Bronchial epithelial cell (primary cell): ENCODE measurements at regions not wholly inside any gene's neighbourhood (a gene's known extent, or its start where the extent isn't known, plus 50 kb on each side); places are given as distances from the start of the nearest gene placed in this dataset.

Experiments
- DNase-seq: peaks from one replicate; pipeline ENCODE4 v3.0.0-alpha.2; 2010; ENCODE audit warnings: low read depth
- FAIRE-seq: peaks from 2 replicates; lab custom pipeline; 2011; peaks lifted over from hg19 to GRCh38; lab: Jason Lieb, UNC
- H3K27me3 ChIP-seq: 2 replicates; pipeline ENCODE4 v1.5.1; 2011; ENCODE audit warnings: low read length; ENCODE audit not compliant: control insufficient read depth, insufficient read depth
- H3K36me3 ChIP-seq: 2 replicates; pipeline ENCODE4 v1.5.1; 2011; ENCODE audit warnings: low read length; ENCODE audit not compliant: control insufficient read depth, insufficient read depth
- H3K4me3 ChIP-seq: 2 replicates; pipeline ENCODE4 v1.5.1; 2011; ENCODE audit warnings: mild to moderate bottlenecking, low read depth, low read length, control low read depth
- CTCF ChIP-seq: IDR thresholded peaks from 2 replicates; pipeline ENCODE4 v1.5.1; 2011; ENCODE audit warnings: mild to moderate bottlenecking, moderate library complexity, low read length, control low read depth, inconsistent platforms; ENCODE audit not compliant: insufficient read depth, severe bottlenecking

- DNase-seq (peak; percentile 14), FAIRE-seq (no peak)
- TF ChIP-seq CTCF = peak; percentile 58
- H3K36me3 ChIP-seq = no peaks in the 10 kb centered on the region
- H3K4me3 ChIP-seq = no peak overlapping the region
- H3K27me3 ChIP-seq = no peaks in the 10 kb centered on the region
Measured at GRCh38 chr18:73980289-73980979, 167.2 kb downstream of the FBXO15 start.

DNA sequence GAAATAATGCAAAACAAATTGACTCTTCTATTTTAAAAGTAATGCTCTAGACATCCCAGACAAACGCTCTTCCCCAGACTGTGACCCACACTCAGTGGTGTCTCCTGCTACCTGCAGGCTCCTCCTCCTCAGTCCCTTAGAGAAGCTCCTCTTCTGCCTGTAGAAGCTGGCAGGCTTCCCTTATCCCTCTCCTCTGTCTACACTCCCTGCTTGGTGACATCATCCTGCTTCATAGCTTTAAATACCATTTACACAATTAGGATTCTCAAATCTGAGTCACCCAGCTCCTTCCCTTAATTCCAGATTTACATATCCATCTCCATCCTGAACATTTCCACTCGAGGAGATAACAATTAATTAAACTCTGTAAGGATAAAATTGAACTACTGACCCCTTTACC is 167.9 kb downstream of the FBXO15 start:
- DNase-seq = peak; percentile 74
- no peak for TF ChIP-seq CTCF
- Histone ChIP-seq H3K36me3 (no peaks in the 10 kb centered on the region), H3K27me3 (no peaks in the 10 kb centered on the region), H3K4me3 (no peak overlapping the region)
- no peak for FAIRE-seq

DNA sequence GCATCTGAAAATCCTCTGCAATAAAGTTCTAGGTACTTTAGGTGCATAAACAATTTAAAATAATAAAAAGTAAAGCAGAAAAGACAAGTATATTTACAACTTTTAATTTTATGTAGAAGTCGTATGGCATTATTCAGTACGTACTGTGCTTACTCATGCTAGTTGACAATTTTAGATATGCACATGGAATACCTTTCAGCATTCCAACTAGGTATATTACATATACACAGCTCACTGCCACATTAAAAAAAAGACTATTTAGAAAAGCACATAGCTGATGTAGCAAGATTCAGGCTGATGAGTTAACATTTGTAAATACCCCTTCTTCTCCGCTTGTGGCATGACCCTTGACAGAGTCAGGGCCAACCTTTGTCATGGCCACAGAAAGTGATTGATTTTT is 171.2 kb downstream of the FBXO15 start:
- no peak overlapping the region for H3K4me3 ChIP-seq
- no peak for FAIRE-seq
- no peaks in the 10 kb centered on the region for H3K36me3 ChIP-seq
- H3K27me3 ChIP-seq = no peaks in the 10 kb centered on the region
- TF ChIP-seq CTCF = no peak
- no peak for DNase-seq

- no peak for TF ChIP-seq CTCF
- FAIRE-seq = no peak
- H3K4me3 ChIP-seq = no peak overlapping the region
- H3K27me3 ChIP-seq = no peaks in the 10 kb centered on the region
- H3K36me3 ChIP-seq = no peaks in the 10 kb centered on the region
- DNase-seq = no peak
Measured at GRCh38 chr18:73975266-73975665, 172.4 kb downstream of the FBXO15 start.

GRCh38 chr18:73973972-73974371 is 173.7 kb downstream of the FBXO15 start:
- DNase-seq (no peak), FAIRE-seq (no peak)
- no peak for TF ChIP-seq CTCF

GRCh38 chr18:73966954-73967353 is 180.7 kb downstream of the FBXO15 start:
- TF ChIP-seq CTCF = no peak
- no peaks in the 10 kb centered on the region for H3K36me3 ChIP-seq
- DNase-seq = no peak
- FAIRE-seq = no peak
- H3K27me3 ChIP-seq = no peaks in the 10 kb centered on the region
- no peak overlapping the region for H3K4me3 ChIP-seq

More at GRCh38 chr18:73973972-73974371, 173.7 kb downstream of the FBXO15 start:
- no peaks in the 10 kb centered on the region for H3K36me3 ChIP-seq
- H3K27me3 ChIP-seq = no peaks in the 10 kb centered on the region
- H3K4me3 ChIP-seq = no peak overlapping the region
